GM23338 (cell line): ENCODE measurements at regions not wholly inside any gene's neighbourhood (a gene's known extent, or its start where the extent isn't known, plus 50 kb on each side); places are given as distances from the start of the nearest gene placed in this dataset.

Experiments
- EZH2 ChIP-seq: fragments of 200-600 bp; sonication (generic); IDR thresholded peaks from one replicate; pipeline ENCODE4 v1.8.0; 2017; ENCODE audit warnings: antibody characterized with exemption, mild to moderate bottlenecking, low read depth; ENCODE audit not compliant: unreplicated experiment
- TF ChIP-seq, protein P1 (sequence below), 2 experiments: fragments of 200-600 bp in 1 of 2; sonication (generic) in 1 of 2; conservative IDR thresholded peaks; 2 replicates each; pipeline versions ENCODE4 v1.5.1 to v1.6.1; 2016 to 2017; ENCODE audit warnings: antibody characterized with exemption in 2 of 2, low read depth in 2 of 2, mild to moderate bottlenecking in 2 of 2, moderate library complexity in 1 of 2

DNA sequence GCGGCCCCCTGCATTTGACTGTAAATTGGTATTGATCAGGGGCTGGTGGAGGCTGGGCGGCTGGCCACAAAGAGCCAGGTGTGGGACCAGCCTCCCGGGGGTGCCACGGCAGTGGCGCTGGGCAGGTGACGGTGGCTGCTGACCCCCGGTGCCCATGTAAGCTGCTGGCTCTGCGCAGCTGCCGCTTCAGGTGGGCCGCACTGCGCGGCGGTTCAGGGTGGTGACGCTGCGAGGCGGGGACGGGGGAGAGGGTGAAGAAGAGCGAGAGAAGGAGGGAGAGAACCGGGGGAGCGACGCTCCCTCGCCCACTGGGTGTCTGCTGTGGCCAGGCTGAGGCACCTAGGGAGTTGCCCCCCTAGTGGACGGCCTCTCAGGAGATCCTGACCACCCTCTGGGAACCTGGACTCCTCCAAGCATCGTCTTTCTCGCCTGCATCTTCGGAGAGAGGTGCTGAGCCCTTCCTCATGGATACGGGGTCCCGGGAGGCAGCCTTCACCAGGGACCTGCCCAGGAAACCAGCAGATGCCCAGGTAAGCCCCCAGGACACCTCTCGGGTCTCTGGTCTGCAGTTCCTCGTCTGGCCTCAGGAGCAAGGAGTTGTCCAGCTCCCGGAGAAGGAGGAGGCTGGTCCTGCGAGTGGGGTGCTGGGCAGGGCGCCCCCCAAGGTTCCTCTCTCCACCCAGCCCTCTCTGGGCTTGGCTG is 77.5 kb upstream of the GATA5 start:
- TF ChIP-seq, protein P1, sequence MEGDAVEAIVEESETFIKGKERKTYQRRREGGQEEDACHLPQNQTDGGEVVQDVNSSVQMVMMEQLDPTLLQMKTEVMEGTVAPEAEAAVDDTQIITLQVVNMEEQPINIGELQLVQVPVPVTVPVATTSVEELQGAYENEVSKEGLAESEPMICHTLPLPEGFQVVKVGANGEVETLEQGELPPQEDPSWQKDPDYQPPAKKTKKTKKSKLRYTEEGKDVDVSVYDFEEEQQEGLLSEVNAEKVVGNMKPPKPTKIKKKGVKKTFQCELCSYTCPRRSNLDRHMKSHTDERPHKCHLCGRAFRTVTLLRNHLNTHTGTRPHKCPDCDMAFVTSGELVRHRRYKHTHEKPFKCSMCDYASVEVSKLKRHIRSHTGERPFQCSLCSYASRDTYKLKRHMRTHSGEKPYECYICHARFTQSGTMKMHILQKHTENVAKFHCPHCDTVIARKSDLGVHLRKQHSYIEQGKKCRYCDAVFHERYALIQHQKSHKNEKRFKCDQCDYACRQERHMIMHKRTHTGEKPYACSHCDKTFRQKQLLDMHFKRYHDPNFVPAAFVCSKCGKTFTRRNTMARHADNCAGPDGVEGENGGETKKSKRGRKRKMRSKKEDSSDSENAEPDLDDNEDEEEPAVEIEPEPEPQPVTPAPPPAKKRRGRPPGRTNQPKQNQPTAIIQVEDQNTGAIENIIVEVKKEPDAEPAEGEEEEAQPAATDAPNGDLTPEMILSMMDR (conservative IDR thresholded peaks at IDR 0.05; ENCODE audit: low read depth in 2 of 2) = no peak
- no peak for TF ChIP-seq EZH2
